Astrocyte (in vitro differentiated cells and primary cell): ENCODE measurements at regions not wholly inside any gene's neighbourhood (a gene's known extent, or its start where the extent isn't known, plus 50 kb on each side); places are given as distances from the start of the nearest gene placed in this dataset.

ENCODE experiments used
- DNase-seq: peaks from one replicate; pipeline ENCODE4 v3.0.0-alpha.2; 2010; ENCODE audit warnings: low read depth
- FAIRE-seq: peaks from 2 replicates; lab custom pipeline; 2011; peaks lifted over from hg19 to GRCh38; lab: Jason Lieb, UNC
- H2AFZ ChIP-seq: 2 replicates; pipeline ENCODE4 v1.6.0; 2012; ENCODE audit warnings: low read depth, low read length, inconsistent platforms
- H3K27ac ChIP-seq: 2 replicates; pipeline ENCODE4 v1.5.1; 2011; ENCODE audit warnings: low read depth, low read length, inconsistent platforms
- H3K27me3 ChIP-seq: 2 replicates; pipeline ENCODE4 v1.6.0; 2011; ENCODE audit warnings: low read length, inconsistent platforms; ENCODE audit not compliant: insufficient read depth
- H3K36me3 ChIP-seq: 2 replicates; pipeline ENCODE4 v1.5.1; 2011; ENCODE audit warnings: low read length, inconsistent platforms; ENCODE audit not compliant: insufficient read depth
- H3K4me1 ChIP-seq: 2 replicates; pipeline ENCODE4 v1.5.1; 2011; ENCODE audit warnings: low read length, inconsistent platforms; ENCODE audit not compliant: insufficient read depth
- H3K4me2 ChIP-seq: 2 replicates; pipeline ENCODE4 v1.6.0; 2012; ENCODE audit warnings: low read length, inconsistent platforms
- H3K4me3 ChIP-seq: 2 replicates; pipeline ENCODE4 v1.5.1; 2011; ENCODE audit warnings: low read depth, mild to moderate bottlenecking, low read length, inconsistent platforms; ENCODE audit not compliant: insufficient read depth
- H3K79me2 ChIP-seq: 2 replicates; pipeline ENCODE4 v1.6.0; 2012; ENCODE audit warnings: mild to moderate bottlenecking, low read length, inconsistent platforms; ENCODE audit not compliant: insufficient read depth
- H3K9ac ChIP-seq: 2 replicates; pipeline ENCODE4 v1.6.0; 2012; ENCODE audit warnings: mild to moderate bottlenecking, low read length, inconsistent platforms
- H3K9me3 ChIP-seq: 2 replicates; pipeline ENCODE4 v1.5.1; 2012; ENCODE audit warnings: low read depth, mild to moderate bottlenecking, low read length, inconsistent platforms; ENCODE audit not compliant: insufficient read depth
- H4K20me1 ChIP-seq: 2 replicates; pipeline ENCODE4 v1.6.0; 2012; ENCODE audit warnings: low read length, inconsistent platforms; ENCODE audit not compliant: insufficient read depth
- H3K27ac Mint-ChIP-seq: one replicate; pipeline ENCODE4 v1.8.0; 2021; ENCODE audit warnings: mild to moderate bottlenecking, mixed read lengths; ENCODE audit not compliant: unreplicated experiment
- H3K27me3 Mint-ChIP-seq: one replicate; pipeline ENCODE4 v1.8.0; 2021; ENCODE audit warnings: low read depth, mixed read lengths; ENCODE audit not compliant: unreplicated experiment
- H3K36me3 Mint-ChIP-seq: one replicate; pipeline ENCODE4 v1.8.0; 2021; ENCODE audit warnings: low read depth, mixed read lengths; ENCODE audit not compliant: unreplicated experiment
- H3K4me1 Mint-ChIP-seq: one replicate; pipeline ENCODE4 v1.8.0; 2021; ENCODE audit warnings: low read depth, mixed read lengths; ENCODE audit not compliant: unreplicated experiment
- H3K4me3 Mint-ChIP-seq: one replicate; pipeline ENCODE4 v1.8.0; 2021; ENCODE audit warnings: mild to moderate bottlenecking, moderate library complexity, mixed read lengths; ENCODE audit not compliant: unreplicated experiment
- H3K9me3 Mint-ChIP-seq: one replicate; pipeline ENCODE4 v1.8.0; 2021; ENCODE audit warnings: mild to moderate bottlenecking, mixed read lengths; ENCODE audit not compliant: unreplicated experiment
- EZH2 ChIP-seq: IDR thresholded peaks from 2 replicates; pipeline ENCODE4 v1.6.1; 2012; ENCODE audit warnings: mild to moderate bottlenecking, low read length, inconsistent platforms; ENCODE audit not compliant: insufficient read depth
- TF ChIP-seq, protein P1 (sequence below): IDR thresholded peaks from 2 replicates; pipeline ENCODE4 v1.5.1; 2011; ENCODE audit warnings: low read depth, mild to moderate bottlenecking, inconsistent platforms, low read length, moderate library complexity; ENCODE audit not compliant: insufficient read depth

DNA sequence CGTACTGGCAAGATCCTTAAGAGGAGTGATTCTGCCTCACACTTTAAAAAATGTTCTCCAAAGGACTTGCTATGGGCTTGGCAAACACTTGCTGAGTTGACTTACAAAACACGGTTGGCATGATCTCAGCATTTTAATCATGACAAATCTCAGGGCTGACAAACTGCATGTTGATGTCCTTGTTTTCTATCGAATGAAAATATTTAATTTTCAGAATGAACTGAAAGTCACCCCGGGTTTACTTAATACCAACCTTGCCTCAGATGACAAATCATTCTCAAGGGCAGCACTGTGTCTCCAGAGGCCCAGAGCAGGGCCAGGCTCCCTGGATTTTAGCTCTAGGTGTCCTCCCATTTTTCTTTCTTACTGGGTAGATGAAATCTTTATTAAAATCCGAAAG lies 229.1 kb upstream of the ZFHX3 start:
- Mint-ChIP-seq H3K27ac (no peak overlapping the region), H3K36me3 (no peaks in the 10 kb centered on the region), H3K4me3 (no peak overlapping the region), H3K9me3 (no peaks in the 10 kb centered on the region), H3K4me1 (no peaks in the 10 kb centered on the region), H3K27me3 (no peaks in the 10 kb centered on the region)
- Histone ChIP-seq H3K27ac (no peak overlapping the region), H3K4me2 (no peak overlapping the region), H3K4me3 (no peak overlapping the region), H3K9ac (no peak overlapping the region), H3K79me2 (no peaks in the 10 kb centered on the region), H3K36me3 (no peaks in the 10 kb centered on the region), H2AFZ (no peak overlapping the region), H3K9me3 (no peaks in the 10 kb centered on the region), H4K20me1 (no peaks in the 10 kb centered on the region), H3K4me1 (no peaks in the 10 kb centered on the region), H3K27me3 (no peaks in the 10 kb centered on the region)
- DNase-seq (no peak), FAIRE-seq (no peak)
- TF ChIP-seq EZH2 = no peak
- TF ChIP-seq, protein P1, sequence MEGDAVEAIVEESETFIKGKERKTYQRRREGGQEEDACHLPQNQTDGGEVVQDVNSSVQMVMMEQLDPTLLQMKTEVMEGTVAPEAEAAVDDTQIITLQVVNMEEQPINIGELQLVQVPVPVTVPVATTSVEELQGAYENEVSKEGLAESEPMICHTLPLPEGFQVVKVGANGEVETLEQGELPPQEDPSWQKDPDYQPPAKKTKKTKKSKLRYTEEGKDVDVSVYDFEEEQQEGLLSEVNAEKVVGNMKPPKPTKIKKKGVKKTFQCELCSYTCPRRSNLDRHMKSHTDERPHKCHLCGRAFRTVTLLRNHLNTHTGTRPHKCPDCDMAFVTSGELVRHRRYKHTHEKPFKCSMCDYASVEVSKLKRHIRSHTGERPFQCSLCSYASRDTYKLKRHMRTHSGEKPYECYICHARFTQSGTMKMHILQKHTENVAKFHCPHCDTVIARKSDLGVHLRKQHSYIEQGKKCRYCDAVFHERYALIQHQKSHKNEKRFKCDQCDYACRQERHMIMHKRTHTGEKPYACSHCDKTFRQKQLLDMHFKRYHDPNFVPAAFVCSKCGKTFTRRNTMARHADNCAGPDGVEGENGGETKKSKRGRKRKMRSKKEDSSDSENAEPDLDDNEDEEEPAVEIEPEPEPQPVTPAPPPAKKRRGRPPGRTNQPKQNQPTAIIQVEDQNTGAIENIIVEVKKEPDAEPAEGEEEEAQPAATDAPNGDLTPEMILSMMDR = no peak

GRCh38 chr16:73275448-73275847 lies 227.5 kb upstream of the ZFHX3 start:
- no peak overlapping the region for H3K9ac ChIP-seq
- no peak for TF ChIP-seq EZH2
- TF ChIP-seq, protein P1 = no peak
- H3K27ac ChIP-seq = no peak overlapping the region
- no peaks in the 10 kb centered on the region for H4K20me1 ChIP-seq
- no peaks in the 10 kb centered on the region for H3K36me3 ChIP-seq
- no peak overlapping the region for H2AFZ ChIP-seq
- H3K79me2 ChIP-seq = no peaks in the 10 kb centered on the region
- H3K9me3 ChIP-seq = no peaks in the 10 kb centered on the region
- H3K4me2 ChIP-seq = no peak overlapping the region
- no peaks in the 10 kb centered on the region for H3K27me3 ChIP-seq
- no peaks in the 10 kb centered on the region for H3K4me1 ChIP-seq
- H3K27me3 Mint-ChIP-seq = peaks cover 5% of the 10 kb centered on the region
- no peak overlapping the region for H3K4me3 ChIP-seq
- H3K36me3 Mint-ChIP-seq = no peaks in the 10 kb centered on the region
- no peak overlapping the region for H3K4me3 Mint-ChIP-seq
- FAIRE-seq (no peak), DNase-seq (no peak)
- no peak overlapping the region for H3K27ac Mint-ChIP-seq
- H3K9me3 Mint-ChIP-seq = no peaks in the 10 kb centered on the region
- H3K4me1 Mint-ChIP-seq = no peaks in the 10 kb centered on the region

DNA sequence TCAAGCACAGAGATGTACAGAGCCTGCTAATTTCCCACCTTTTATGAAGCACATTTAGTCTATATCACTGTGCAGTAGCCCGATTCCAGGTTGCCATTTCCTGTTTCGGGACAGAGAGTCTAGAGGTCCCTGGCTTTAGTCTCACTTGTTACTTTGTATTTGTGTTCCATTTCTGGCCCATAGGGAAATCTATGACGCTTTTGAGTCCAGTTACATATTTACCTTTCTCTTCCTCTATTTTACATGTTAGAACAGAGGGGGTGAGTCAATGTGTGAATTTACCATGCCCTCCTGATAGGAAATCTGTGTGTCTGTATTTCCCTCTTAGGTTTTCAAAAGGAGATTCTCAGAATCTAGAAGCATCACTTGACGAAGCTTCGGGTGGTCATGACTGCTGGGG lies 227.1 kb upstream of the ZFHX3 start:
- H3K9me3 Mint-ChIP-seq = no peaks in the 10 kb centered on the region
- no peak overlapping the region for H3K27ac Mint-ChIP-seq
- H3K4me3 ChIP-seq = no peak overlapping the region
- FAIRE-seq = no peak
- no peaks in the 10 kb centered on the region for H3K36me3 ChIP-seq
- H3K9ac ChIP-seq = no peak overlapping the region
- no peak for DNase-seq
- no peaks in the 10 kb centered on the region for H3K4me1 Mint-ChIP-seq
- H3K4me2 ChIP-seq = no peak overlapping the region
- no peaks in the 10 kb centered on the region for H4K20me1 ChIP-seq
- no peak overlapping the region for H3K27ac ChIP-seq
- H2AFZ ChIP-seq = no peak overlapping the region
- no peaks in the 10 kb centered on the region for H3K79me2 ChIP-seq
- TF ChIP-seq EZH2 = no peak
- TF ChIP-seq, protein P1 = no peak
- H3K36me3 Mint-ChIP-seq = no peaks in the 10 kb centered on the region
- no peaks in the 10 kb centered on the region for H3K27me3 ChIP-seq
- no peaks in the 10 kb centered on the region for H3K4me1 ChIP-seq
- peaks cover 5% of the 10 kb centered on the region for H3K27me3 Mint-ChIP-seq
- no peaks in the 10 kb centered on the region for H3K9me3 ChIP-seq
- no peak overlapping the region for H3K4me3 Mint-ChIP-seq
